GM21367 (cell line): ENCODE measurements at regions not wholly inside any gene's neighbourhood (a gene's known extent, or its start where the extent isn't known, plus 50 kb on each side); places are given as distances from the start of the nearest gene placed in this dataset.
"Not testable (repeated sequence)": the region's sequence is repeated elsewhere in the genome, so short reads cannot be mapped to it uniquely, and the experiment has no call there.

ENCODE experiments used
- ATAC-seq: cut with Tn5 transposase; IDR thresholded peaks from one replicate; pipeline ENCODE4 v1.9.1; 2021; ENCODE audit not compliant: unreplicated experiment

DNA sequence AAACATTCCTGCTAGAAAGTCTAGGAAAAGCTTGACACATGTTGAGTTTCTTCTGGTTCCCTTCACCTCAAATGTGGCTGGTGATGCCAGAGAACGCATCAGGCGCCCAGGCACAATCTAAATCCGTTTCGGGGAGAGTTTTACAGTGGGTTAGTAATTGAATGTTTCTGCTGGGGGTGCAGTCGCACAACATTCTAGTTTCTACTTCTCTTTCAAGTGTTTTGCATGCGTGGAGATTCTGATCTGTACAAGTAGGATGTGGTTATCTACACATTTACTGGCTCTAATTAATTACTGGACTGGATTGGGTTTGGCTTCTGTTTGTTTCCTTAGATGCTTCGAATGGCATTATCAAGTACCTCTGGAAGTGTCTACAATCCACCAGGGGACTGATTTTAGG, 173.8 kb downstream of the TMEM26 start:
- ATAC-seq, result peak; percentile 64

DNA sequence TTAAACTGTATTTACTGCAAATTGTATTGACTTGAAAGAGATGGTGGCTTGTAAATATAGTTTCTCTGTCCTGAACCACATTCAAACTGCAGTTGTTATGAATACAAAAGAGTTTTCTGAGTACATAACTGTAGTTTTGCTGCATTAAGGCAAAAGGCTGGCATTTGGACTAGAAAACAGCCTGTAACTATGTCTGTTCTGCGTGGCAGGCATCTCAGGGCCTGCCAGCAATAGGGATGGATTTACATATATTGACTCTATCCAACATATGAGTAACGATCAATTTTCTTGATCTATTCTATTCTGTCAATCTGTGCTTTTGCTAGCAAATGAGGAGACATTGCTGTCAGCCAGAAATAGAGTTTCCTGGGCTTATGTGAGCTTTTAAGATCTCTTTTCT, 174.6 kb downstream of the TMEM26 start:
- ATAC-seq, result no peak

DNA sequence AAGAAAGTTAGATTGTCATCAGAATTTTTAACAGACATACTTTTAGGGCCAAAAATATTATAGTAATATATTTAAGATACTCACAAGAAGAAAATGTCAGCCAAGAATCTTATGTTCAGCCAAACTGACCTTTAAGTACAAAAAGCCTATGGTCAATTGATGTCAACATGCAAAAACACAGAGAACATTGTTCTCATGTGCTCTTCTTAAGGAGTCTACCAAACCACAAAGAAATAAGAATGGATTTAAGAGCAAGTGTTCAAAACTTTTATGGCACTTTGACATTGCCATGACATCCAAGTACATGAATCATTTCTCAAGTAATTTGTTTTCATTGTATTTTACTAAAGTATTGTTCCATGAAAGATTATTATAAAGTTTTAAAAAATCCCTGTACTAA, 180.4 kb downstream of the TMEM26 start:
- ATAC-seq, result no peak

DNA sequence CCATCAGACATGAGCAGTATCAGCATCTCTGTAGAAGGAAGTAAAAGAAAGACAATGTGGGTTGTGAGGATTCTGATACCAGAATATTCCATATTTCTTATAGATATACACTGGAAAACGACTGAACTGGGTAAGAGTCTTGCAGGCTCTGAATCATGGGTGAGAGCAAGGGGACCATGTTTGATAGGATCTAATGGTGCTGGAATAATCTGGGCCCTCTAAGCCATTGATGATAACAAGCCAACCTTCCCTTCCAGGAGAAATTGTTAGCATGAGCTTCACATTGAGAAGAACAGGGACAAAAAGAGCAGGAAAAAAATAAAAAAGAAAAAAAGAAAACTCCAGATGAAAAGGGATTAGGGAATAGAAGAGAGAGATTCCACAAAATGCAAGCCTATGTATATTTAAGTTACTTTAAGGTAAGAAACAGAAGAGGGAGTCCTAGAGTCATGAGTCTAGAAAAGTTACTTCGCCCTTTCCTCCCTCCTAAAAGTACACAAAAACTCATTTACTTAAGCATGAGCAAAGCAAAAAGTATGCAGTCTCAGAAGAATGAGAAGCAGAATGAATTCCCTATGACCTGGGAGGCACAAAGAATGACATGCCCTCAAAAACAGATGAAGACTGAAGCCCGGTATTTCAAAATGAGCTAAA, 181.9 kb downstream of the TMEM26 start:
- ATAC-seq, result no peak

DNA sequence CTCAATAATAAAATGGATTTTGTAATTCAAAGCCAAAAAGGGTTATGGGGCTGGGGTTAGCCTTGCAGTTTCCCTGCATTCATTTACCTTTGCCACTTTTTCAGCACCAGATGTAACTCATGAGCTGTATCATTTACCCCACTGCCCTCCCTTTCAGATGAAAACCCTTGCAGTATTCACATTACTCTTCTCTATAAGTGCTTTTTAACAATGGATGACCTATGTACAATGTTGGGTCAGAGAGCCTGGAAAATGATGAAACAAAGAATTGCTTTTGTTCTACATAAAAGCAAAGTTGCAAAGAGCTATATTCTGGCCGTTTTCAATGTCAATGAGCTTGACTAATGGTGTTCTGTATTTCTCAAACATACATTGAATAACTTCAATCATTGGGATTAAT, 189.7 kb downstream of the TMEM26 start:
- ATAC-seq, result no peak

DNA sequence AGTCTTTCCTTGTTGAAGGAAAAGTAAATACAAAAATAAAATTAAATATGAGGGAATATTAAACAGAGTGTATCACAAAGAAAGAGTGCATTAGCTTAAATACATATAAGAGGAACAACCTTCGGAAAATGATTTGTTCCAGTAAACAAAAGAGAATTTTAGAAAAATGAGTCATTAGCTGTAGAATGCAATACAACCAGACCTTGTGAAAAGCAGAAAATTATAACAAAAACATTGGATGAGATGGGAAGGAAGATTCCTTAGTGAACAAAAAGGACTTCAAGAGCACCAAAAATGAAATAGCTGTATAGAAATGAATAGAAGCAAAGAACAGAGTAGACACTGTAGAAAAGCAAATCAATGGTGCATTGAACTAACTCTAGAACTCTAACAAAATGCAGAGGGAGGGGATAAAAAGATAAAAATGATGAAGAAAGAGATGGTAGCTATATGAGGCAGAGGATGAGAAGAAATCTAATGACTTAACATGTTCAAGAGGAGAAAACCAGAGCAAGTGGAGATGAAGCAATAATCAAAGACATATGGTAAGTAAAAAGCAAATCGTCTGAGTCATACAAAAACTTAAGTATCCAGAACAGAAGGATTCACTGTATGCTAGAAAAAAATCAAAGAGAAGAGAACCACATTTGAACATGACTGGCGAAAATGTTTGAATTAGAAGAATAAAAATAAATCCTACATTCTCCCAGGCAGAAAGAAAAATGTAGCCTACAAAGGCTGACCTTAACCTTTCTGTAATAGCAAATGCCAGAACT, 190.5 kb downstream of the TMEM26 start:
- no peak for ATAC-seq

DNA sequence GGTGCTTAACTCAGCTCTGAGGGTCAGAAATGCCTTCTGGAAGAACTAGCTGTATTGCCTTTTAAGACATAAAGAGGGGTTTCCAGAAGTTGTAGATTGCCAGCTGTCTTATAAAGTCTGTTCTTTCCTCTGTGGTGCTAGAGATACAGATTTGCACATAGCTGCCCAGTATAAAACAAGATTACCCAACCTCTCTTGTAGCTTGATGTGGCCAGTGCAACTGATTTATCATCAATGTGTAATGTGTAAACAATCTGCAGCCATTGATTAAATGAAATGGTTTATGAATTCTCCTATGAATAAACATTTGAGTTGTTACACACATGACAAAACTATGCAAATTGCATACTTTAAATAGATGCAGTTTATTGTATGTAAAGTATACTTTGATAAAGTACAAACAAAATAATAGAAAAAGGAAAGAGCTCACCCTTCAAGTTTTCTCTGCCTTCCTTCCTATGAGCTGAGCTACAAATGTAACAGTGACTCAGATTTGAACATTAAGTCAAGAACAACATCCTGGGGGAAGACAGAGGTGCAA, 195.2 kb downstream of the TMEM26 start:
- no peak for ATAC-seq

DNA sequence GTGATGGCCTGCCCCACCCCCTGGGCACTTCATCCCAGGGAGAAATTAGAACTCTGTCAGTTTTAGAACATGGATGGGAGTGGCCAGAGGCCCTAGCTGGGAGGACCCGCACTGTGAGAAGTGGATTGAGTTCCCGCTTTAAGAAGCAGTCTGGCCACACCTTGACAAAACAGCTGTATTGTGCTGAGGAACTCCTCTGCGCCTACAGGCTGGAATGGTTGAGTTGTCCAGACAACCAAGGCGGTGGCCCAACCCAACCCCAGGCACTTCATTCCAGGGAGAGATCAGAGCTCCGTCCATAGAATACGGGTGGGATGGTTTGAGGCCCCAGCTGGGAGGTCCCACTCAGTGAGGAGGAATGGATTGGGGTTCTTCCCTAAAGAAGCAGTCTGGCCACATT, 196.0 kb downstream of the TMEM26 start:
- ATAC-seq, result no peak

DNA sequence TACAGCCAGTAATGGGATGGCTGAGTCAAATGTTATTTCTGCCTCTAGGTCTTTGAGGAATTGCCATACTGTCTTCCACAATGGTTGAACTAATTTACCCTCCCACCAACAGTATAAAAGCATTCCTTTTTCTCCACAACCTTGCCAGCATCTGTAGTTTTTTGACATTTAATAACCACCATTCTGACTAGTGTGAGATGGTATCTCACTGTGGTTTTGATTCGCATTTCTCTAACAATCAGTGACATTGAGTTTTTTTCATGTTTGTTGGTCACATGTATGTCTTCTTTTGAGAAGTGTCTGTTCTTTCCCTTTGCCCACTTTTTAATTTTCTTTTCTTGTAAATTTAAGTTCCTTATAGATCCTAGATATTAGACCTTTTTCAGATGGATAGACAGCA, 200.9 kb downstream of the TMEM26 start:
- not testable (repeated sequence) for ATAC-seq

DNA sequence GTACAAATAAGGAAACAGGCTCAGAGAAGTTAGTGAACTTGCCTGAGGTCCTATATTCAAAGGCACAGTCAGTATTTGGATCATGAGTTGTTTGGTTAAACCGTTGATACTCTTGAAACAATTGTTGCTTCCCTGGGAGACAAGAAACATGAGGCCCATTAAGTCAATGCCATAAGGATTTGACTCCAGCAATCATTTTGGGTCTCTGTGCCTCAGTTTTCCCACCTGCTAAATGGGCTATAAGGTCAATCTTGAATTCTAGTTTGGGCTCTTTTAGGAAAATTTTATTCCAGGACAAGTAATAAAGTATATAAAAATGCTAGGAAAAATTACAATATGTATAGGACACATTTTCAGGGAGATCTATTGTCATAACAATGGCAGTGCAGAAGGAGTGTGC, 202.1 kb downstream of the TMEM26 start:
- no peak for ATAC-seq

DNA sequence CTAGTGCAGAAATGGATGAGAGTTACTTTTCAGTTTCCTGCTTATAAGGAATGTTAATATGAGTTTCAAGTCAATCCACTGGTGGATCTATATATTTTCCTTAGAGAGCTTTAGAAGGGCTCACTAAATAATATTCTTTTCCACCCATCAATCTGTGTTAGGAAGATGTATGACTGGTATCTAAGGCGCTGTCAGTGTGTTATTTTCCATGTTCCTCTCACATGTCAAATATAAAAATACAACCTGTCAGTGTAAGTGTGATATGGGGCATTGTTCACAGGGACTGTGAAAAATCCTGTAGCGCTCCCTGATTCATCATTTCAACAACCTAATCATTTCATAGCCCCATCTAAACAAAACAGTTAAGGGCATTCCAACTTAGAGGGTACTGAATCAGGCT, 203.1 kb downstream of the TMEM26 start:
- ATAC-seq, result no peak

DNA sequence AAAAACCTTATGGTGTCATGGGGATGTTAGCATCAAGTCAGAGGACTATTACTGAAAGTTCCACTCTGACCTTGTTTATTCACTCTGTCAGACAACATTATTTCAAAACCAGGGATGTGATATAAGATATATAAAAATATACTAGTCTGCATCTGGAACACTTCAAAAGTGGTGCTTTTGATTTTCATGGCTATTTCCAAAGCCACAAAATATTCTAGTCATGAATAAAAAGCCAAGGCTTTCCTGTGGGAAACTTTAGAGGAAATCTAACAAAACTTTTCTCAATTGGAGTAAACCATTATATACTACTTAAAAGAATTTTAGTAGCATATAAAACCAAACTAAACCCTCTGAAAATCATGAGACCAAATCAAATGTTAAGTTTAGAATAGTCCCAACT, 205.2 kb downstream of the TMEM26 start:
- ATAC-seq, result no peak

DNA sequence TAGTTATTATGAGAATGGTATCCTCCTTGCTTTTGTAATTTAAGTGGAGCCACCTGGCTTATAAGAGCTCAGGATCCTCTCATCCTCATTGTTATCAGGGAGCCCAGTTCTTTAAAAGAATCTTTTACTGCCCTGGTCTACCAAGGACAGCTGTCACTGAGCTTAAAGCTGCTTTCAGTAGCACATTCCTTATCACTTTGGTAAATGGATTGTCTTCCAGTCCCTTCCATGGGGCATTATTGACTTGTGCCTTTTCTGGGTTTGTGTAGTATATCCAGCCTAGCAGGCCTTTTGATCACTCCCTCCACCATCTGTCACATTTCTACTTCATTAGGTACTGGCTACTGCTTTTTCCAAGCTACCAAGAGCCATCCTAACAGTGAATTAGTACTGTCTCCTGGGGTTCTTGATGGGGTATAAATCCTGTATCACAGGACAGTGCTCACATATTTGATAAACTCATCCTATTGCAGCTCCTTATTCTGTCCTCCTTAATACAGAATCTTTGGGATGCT, 208.9 kb downstream of the TMEM26 start:
- no peak for ATAC-seq

DNA sequence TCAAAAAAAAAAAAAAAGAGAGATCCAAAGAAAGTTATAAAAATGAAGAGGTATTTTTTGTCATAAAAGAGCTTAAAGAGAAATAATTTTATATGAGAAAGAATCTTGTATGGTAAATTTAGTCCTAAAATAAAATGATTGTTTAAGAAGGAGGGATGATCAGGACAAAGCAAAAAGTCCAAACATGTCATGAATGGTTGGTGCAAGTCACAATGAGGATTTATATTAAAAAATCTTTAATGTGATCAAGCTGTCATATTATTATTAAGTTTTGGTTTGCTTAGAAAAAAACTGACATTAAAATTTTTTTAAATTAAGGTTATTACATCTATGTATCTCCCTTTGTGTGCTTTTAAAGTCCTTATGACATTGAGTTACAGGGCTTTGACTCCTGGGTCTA, 220.4 kb downstream of the TMEM26 start:
- no peak for ATAC-seq

DNA sequence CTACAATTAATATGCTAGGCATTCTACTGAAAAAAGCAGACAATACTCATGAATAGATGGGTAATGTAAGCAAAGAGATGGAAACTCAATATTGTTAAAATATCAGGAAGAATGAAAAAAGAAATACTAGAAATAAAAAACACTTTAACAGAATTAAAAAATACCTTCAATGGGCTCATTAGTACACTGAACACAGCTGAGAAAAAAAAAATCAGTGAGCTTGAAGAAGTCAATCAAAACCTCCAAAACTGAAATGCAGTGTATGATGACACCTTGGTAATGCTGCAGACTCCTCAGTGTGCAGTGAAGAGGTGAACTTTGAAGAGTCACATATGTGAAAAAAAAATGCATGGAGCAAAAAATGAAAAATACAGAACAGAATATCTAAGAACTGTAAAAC, 227.2 kb downstream of the TMEM26 start:
- no peak for ATAC-seq

DNA sequence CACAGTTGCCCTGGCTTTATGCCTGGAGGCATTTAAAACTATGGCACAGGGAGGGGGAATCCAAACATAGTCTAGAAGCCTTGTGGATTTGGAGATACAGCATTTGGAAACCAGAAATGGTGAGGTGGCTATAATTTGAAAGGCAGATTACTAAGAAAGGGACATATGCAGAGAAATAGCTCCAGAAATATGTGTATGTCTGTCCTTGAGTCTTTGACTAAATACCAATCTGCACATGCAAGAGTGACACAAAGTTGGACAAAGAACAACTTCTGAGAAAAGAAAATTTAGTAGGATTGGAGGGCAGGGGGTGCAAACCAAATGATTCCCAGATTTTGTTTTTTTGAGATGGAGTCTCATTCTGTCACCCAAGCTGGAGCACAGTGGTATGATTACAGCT, 229.6 kb downstream of the TMEM26 start:
- no peak for ATAC-seq

DNA sequence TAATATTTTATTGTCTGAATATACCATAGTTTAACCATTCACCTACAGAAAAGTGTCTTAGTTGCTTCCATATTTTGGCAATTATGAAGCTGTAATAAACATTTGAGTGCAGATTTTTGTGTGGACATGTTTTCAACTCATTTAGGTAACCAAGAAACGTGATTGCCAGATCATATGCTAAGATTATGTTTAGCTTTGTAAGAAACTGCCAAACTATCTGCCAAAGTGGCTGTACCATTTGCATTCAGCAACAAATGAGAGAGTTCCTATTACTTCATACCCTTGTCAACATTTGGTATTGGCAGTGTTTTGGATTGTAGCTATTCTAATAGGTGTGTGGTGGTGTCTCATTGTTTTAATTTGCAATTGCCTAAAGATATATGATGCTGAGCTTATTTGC, 233.5 kb downstream of the TMEM26 start:
- ATAC-seq, result no peak

DNA sequence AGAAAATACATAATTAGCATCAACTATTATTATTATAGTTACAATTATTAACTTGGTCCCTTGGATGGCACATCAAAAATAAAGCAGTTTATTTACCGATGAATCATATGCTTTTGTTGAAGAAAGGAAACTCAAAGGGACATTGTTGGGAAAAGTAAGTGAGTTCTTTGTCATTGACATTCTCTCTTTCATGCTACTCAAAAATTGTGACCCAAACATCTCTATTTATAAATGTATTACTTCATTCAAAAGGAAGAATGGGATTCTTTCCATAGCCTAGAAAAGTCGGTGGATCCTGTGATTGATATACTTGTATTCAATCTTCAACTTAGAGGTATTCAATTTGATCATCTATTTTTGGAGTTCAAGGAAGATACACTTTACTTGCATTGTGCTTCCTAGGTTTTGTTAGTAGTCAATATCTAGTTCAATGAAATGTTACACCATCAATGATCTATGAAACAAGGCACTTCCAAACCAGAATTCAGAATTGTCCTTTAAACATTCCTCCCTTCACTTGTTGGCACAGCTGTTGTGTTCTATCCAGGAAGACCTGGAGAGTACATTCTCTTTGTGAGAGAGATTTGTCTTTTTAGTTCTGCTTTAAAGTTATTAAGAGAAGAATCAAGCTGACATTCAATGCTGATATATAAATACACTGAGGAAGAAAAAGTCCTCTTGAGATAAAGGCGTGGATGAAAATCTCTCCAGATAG, 235.2 kb downstream of the TMEM26 start:
- no peak for ATAC-seq

DNA sequence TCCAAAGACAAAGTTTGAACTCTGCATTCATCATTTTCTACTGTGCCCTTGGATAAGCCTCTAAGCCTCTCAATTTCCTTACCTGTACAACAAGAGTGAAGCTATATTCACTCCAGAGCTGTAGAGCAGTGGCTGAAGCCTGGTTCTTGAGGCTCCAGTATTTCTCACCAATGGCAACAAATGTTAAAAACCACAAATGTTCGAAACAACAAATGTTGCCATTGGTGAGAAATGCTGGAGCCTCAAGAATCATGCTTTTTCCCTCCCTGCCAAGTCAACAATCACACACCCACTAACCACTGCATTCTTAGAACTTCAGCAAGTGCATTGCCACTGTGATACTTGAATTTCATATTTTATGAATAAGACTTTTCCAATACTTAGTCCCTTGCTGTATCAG, 237.9 kb downstream of the TMEM26 start:
- ATAC-seq, result no peak

DNA sequence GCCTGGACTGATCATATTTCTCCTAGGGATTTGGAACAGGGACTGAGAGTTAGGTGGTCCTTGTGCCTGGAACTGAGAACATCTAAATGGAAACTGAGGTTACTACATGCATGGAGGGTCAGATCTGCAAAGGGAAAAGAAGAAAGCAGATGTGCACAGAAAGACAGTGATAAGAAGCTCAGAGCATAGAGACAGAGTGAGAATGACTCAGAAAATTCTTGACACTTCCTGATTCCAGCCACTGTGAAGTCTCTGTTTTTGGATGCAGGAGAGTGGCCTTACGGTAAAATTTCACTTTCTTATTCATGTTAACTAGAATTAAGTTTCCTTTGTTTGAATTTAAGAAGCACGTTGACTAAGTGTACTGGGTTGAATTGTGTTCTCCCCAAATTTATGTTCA, 241.7 kb downstream of the TMEM26 start:
- ATAC-seq, result no peak

DNA sequence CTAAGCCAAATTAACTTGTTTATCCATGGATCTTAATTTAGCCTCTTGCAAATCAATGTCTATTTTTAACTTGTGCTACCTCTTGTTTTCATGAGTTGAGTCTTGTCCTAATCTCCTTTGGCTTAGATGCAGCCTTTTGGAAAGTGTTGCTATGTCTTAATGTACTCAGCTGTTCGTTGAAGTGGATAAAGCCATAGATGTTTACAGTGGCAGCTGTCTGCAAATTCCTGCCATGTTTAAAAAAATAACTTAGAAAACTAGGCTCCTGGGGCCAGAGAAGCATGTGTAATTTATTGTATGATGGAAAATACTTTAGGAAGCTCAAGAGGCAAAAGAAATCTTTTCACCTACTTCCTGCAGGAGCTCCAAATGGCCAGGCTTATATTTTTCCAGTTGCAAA, 253.1 kb upstream of the RHOBTB1 start:
- no peak for ATAC-seq

DNA sequence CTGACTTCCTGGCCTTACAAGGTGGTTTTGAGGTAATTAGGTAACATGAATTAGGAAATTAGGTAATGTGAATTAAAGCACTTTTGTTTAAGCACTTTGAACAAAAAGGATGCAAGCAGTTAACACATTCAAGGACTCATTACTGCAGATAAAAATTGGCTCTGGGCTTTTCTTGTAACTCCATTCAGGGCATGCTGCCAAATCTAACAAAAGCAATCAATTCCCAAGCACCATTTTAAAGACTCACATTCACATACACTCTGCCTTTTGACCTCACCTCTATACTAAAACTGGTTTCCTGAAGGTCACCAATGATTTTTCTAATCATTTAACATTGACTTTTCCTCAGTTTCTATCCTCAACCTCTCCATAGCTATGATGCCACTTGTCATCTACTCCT, 251.2 kb upstream of the RHOBTB1 start:
- ATAC-seq, result no peak
